ENCODE measurements at regions not wholly inside any gene's neighbourhood (a gene's known extent, or its start where the extent isn't known, plus 50 kb on each side); places are given as distances from the start of the nearest gene placed in this dataset.

DNA sequence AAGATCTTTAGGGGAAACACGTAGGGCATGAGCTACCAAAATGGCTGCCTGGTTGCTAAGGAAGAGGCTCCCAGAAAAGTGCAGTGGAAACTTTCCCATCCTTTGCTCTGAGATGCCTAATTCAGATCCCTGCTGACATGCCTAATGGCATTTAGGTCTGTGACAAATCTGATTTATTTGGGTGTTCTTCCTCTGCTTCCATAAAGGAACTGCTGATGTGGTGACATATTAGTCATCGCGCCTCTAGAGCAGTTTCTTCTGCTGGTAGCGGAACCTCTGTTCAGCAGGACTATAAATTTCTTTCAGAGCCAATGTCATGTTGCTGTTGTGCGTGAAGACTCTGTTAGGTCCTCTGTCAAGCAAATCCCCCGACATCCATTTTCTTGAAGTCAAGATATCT, 310.0 kb downstream of the PDHA2 start:
- no peak for TF ChIP-seq ZFX (IDR thresholded peaks at IDR 0.05; ENCODE audit: borderline replicate concordance)
- TF ChIP-seq, protein P1, sequence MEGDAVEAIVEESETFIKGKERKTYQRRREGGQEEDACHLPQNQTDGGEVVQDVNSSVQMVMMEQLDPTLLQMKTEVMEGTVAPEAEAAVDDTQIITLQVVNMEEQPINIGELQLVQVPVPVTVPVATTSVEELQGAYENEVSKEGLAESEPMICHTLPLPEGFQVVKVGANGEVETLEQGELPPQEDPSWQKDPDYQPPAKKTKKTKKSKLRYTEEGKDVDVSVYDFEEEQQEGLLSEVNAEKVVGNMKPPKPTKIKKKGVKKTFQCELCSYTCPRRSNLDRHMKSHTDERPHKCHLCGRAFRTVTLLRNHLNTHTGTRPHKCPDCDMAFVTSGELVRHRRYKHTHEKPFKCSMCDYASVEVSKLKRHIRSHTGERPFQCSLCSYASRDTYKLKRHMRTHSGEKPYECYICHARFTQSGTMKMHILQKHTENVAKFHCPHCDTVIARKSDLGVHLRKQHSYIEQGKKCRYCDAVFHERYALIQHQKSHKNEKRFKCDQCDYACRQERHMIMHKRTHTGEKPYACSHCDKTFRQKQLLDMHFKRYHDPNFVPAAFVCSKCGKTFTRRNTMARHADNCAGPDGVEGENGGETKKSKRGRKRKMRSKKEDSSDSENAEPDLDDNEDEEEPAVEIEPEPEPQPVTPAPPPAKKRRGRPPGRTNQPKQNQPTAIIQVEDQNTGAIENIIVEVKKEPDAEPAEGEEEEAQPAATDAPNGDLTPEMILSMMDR (IDR thresholded peaks at IDR 0.05): no peak

Data from 22Rv1 (cell line).